ENCODE measurements at regions not wholly inside any gene's neighbourhood (a gene's known extent, or its start where the extent isn't known, plus 50 kb on each side); places are given as distances from the start of the nearest gene placed in this dataset.
"Not testable (repeated sequence)": the region's sequence is repeated elsewhere in the genome, so short reads cannot be mapped to it uniquely, and the experiment has no call there.

DNA sequence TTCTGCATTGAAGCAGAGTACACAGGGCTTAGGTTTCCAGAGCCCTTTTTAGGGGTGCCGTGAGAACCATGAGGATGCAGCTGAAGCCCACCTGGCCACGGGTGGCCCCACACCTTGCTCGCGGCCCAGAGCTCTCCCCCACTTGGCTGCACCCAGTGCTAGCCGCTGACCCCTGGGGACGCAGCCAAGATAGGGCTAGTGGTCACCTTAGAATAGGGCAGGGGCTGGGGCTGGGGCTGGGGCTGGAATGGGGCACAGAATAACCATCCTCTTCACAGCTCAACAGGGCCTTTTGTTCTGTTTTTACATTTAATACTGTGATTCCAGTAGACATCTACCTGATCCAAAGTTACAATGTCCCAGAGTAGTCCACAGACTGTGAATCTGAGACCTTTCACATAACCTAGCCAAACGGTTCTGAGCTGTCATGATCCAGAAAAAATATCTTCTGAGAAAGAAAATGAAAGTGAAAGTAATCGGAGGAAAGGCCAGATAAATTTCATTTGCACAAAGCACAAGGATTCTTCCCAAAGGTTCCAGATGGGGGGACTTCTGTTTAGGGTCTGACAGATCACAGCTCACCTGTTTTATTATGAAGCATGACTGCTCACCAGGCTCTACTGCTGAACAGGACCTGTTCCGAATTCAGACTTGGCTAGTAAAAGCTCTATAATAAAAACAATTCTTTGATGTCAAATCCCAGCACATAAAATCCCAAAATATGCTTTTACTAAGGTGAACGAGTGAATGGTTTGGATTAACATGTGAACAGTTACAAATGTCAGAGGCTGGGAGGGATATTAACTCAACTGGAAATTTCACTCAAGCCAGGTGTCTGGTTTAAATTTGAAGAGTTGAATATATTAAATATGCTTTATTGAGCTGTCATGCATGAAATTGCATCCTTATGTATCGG, 401.9 kb downstream of the THBS2 start:
- Histone ChIP-seq H2AFZ (ENCODE audit: low read depth, low read length) (peak overlapping the region; percentile 62), H3K79me2 (ENCODE audit: insufficient read depth, low read length) (no peaks in the 10 kb centered on the region), H3K9me3 (ENCODE audit: insufficient read depth, low read length, severe bottlenecking) (no peaks in the 10 kb centered on the region), H3K36me3 (ENCODE audit: insufficient read depth, low read length) (no peaks in the 10 kb centered on the region), H3K4me1 (ENCODE audit: insufficient read depth, low read length) (peaks cover 9% of the 10 kb centered on the region; the same call in 1 of the 2 replicates), H3K4me3 (ENCODE audit: low read depth in 1 of 2, low read length in 2 of 2) (no peak overlapping the region), H3K27ac (ENCODE audit: low read length) (no peak overlapping the region), H3K27me3 (ENCODE audit: insufficient read depth, low read length, poor library complexity) (no peaks in the 10 kb centered on the region), H3K4me2 (ENCODE audit: insufficient read depth, low read length) (peak overlapping the region; percentile 39; the same call in 1 of the 2 replicates), H3K9ac (ENCODE audit: low read depth, low read length) (no peak overlapping the region), H4K20me1 (ENCODE audit: insufficient read depth, low read length) (no peaks in the 10 kb centered on the region)
- DNase-seq (no peak), ATAC-seq (ENCODE audit: insufficient read depth, low read depth) (peak; percentile 53; the same call in 2 of the 3 replicates)
- TF ChIP-seq EZH2 (IDR thresholded peaks at IDR 0.05; ENCODE audit: borderline replicate concordance, low read depth, low read length, severe bottlenecking) = no peak
- TF ChIP-seq, protein P1, sequence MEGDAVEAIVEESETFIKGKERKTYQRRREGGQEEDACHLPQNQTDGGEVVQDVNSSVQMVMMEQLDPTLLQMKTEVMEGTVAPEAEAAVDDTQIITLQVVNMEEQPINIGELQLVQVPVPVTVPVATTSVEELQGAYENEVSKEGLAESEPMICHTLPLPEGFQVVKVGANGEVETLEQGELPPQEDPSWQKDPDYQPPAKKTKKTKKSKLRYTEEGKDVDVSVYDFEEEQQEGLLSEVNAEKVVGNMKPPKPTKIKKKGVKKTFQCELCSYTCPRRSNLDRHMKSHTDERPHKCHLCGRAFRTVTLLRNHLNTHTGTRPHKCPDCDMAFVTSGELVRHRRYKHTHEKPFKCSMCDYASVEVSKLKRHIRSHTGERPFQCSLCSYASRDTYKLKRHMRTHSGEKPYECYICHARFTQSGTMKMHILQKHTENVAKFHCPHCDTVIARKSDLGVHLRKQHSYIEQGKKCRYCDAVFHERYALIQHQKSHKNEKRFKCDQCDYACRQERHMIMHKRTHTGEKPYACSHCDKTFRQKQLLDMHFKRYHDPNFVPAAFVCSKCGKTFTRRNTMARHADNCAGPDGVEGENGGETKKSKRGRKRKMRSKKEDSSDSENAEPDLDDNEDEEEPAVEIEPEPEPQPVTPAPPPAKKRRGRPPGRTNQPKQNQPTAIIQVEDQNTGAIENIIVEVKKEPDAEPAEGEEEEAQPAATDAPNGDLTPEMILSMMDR (IDR thresholded peaks at IDR 0.05; ENCODE audit: borderline replicate concordance, extremely low read depth, low read length, poor library complexity, severe bottlenecking) = no peak

DNA sequence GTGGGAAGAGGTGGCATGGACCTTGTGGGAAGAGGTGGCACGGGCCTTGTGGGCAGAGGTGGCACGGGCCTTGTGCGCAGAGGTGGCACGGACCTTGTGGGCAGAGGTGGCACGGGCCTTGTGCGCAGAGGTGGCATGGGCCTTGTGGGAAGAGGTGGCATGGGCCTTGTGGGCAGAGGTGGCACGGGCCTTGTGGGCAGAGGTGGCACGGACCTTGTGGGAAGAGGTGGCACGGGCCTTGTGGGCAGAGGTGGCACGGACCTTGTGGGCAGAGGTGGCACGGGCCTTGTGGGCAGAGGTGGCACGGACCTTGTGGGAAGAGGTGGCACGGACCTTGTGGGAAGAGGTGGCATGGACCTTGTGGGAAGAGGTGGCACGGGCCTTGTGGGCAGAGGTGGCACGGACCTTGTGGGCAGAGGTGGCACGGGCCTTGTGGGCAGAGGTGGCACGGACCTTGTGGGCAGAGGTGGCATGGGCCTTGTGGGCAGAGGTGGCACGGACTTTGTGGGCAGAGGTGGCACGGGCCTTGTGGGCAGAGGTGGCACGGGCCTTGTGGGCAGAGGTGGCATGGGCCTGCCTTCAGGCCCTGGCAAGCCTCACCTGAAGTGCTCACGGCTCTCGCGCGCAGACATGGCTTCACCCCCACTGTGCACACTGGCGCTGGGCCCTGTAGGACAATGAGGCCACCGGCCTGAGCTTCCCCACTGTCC, 403.5 kb downstream of the THBS2 start:
- not testable (repeated sequence) for H3K4me2 ChIP-seq (ENCODE audit: insufficient read depth, low read length); H3K27ac ChIP-seq (ENCODE audit: low read length); H4K20me1 ChIP-seq (ENCODE audit: insufficient read depth, low read length); H3K36me3 ChIP-seq (ENCODE audit: insufficient read depth, low read length); H3K4me1 ChIP-seq (ENCODE audit: insufficient read depth, low read length); H3K27me3 ChIP-seq (ENCODE audit: insufficient read depth, low read length, poor library complexity); H2AFZ ChIP-seq (ENCODE audit: low read depth, low read length); DNase-seq; ATAC-seq (ENCODE audit: insufficient read depth, low read depth); H3K9ac ChIP-seq (ENCODE audit: low read depth, low read length); H3K79me2 ChIP-seq (ENCODE audit: insufficient read depth, low read length); H3K9me3 ChIP-seq (ENCODE audit: insufficient read depth, low read length, severe bottlenecking); H3K4me3 ChIP-seq (ENCODE audit: low read depth in 1 of 2, low read length in 2 of 2)

DNA sequence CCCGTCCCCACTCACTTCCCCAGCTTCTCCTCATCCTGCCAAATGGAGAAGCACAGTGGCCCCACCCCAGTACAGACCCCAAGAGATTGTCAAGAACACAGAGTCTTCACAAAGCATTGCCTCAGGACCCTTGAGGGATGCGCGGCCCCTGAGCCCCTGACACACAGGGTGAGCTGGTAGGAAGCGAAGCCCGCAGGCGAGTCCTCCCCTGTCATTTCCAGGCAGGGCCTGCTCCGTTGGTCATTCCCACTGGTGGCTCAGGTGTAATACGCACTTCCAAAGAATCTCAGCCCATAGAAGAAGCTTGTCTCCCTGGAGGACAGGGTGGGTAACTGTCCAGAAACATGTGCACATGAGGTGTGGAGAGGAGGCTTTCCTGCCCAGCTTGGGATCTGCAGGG, 404.2 kb downstream of the THBS2 start:
- no peak overlapping the region for H3K4me3 ChIP-seq (ENCODE audit: low read depth in 1 of 2, low read length in 2 of 2)
- H3K27me3 ChIP-seq (ENCODE audit: insufficient read depth, low read length, poor library complexity) = no peaks in the 10 kb centered on the region

More for the DNA sequence above, 404.2 kb downstream of the THBS2 start:
- TF ChIP-seq, protein P1 (IDR thresholded peaks at IDR 0.05; ENCODE audit: borderline replicate concordance, extremely low read depth, low read length, poor library complexity, severe bottlenecking) = no peak
- TF ChIP-seq EZH2 (IDR thresholded peaks at IDR 0.05; ENCODE audit: borderline replicate concordance, low read depth, low read length, severe bottlenecking) = no peak
- Histone ChIP-seq H3K79me2 (ENCODE audit: insufficient read depth, low read length) (no peaks in the 10 kb centered on the region), H3K9me3 (ENCODE audit: insufficient read depth, low read length, severe bottlenecking) (no peaks in the 10 kb centered on the region), H3K36me3 (ENCODE audit: insufficient read depth, low read length) (no peaks in the 10 kb centered on the region), H2AFZ (ENCODE audit: low read depth, low read length) (no peak overlapping the region), H3K27ac (ENCODE audit: low read length) (no peak overlapping the region), H3K9ac (ENCODE audit: low read depth, low read length) (no peak overlapping the region), H4K20me1 (ENCODE audit: insufficient read depth, low read length) (no peaks in the 10 kb centered on the region), H3K4me1 (ENCODE audit: insufficient read depth, low read length) (peaks cover 9% of the 10 kb centered on the region; the same call in 1 of the 2 replicates), H3K4me2 (ENCODE audit: insufficient read depth, low read length) (no peak overlapping the region)
- DNase-seq (no peak), ATAC-seq (ENCODE audit: insufficient read depth, low read depth) (no peak)
